Daoy (cell line): ENCODE measurements at regions not wholly inside any gene's neighbourhood (a gene's known extent, or its start where the extent isn't known, plus 50 kb on each side); places are given as distances from the start of the nearest gene placed in this dataset.
"Not testable (repeated sequence)": the region's sequence is repeated elsewhere in the genome, so short reads cannot be mapped to it uniquely, and the experiment has no call there.

Source experiments
- DNase-seq: peaks from one replicate; pipeline ENCODE4 v3.0.0-alpha.2; 2015; ENCODE audit warnings: low read depth

DNA sequence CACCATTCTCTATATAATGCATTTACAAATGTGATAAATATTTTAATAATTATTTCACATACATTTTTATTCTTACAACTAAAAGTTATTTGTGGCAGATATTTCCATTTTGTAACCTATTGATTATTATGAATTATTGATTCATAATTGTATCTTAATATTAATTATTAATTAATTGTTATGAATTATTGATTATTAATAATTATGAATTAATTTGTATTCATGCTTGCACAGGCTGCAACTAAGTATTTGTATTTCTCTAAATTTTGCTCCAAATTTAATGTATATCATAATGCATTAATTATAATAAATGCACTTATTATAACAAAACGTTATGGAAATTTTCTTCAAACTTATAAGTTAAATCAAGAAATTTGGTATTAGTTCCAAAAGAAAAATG, 929.7 kb downstream of the PCDH7 start:
- DNase-seq = no peak

DNA sequence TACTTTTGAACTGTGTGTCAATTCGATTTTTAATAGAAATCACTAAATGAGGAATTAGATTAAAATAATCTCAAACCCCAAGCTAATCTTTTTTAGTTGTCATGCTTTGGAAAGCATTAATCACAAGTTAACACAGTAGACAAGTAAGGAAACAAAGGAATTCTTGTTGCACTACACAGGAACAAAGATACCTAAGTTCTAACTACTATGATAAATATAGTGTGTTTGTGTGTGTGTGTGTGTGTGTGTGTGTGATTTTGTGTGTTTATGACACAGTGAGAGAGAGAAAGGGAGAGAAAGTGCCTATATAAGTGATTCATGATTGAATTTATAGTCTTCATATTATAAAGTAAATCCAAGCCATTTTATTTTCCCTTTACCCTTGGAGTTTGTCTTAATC, 931.4 kb downstream of the PCDH7 start:
- no peak for DNase-seq

DNA sequence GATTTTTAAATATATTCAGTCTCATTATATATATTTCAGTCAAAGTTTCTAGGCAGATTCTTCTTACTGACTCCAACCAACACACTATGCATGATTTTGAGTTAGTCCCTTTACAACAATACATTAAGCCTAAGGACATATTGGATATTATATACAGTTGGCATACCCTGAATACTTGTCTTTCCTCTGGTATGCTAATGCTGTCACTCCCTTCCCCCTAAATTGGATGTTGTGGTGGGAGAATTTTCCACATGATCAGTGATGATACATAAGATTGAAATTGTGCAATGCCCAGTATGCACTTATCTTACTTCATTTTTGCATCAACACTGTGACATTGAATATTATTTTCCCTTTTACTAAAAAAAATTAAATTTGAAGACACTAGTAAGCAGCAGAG, 935.2 kb downstream of the PCDH7 start:
- no peak for DNase-seq

DNA sequence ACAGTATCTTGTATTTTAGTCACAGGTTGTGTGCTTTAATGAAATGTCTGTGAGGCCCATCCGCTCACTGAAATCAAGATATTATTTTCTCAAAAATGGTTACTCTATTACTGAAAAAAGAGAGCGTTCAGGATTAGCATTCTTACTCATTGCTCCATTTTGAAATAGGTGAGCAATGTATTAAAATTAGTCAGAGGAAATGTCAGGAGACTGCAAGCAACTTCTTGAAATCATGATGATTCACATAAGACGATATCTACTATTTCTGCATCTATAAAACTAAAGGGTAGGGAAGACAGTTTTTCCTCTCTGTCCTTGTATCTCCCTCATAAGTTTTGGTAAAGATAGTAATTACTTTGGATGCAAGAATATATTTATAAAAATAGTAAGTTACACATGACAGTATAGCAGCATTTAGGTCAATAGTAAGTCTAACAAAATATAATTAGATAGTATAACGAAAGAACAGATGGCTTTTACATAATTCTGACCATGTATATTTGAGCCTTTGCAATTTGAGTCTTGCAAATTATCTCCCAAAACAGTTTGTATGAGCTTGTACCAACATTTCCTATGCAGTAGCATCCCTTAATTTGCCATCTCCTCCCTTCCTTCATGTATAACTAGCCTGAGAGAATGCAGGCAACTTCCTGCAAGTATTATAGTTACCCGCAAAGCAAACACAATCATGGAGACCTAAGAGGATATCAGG, 937.8 kb downstream of the PCDH7 start:
- no peak for DNase-seq

DNA sequence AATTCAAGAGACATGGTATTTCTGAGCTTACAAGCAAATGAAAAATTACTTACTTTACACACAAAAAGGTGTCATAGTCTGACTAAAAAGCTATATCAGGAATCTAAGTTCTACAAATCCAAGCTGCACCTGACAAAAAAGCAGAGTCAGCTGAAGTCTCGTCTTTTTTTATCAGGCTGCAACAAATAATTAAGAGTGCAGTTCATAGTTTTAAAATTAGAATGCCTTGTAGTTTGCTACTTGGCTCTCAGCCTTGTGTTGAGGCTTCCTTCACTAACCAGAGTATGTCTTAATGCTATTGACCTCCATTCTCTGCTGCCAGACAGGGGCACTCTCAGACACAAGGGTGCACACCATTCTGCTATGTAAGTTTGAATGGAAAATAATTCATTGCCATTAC, 940.7 kb downstream of the PCDH7 start:
- no peak for DNase-seq

DNA sequence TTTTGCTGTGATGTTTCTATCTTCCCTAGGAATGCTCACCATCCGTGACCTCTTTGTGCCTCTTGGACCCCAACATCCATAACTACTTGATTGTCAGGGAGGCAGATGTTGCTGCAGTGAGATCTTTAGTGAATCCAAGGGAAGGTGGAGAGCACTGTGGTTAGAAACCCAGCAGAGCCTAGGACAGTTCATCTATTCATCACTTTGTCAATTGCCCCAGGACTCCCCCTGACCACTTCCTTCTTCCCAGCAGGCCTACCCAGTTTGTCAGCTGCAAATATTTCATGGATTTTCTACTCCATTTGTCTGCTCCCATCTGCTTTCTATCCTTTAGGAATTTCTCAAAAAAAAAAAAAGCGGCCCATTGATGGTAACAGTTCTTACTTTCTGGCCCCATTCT, 942.8 kb downstream of the PCDH7 start:
- no peak for DNase-seq

DNA sequence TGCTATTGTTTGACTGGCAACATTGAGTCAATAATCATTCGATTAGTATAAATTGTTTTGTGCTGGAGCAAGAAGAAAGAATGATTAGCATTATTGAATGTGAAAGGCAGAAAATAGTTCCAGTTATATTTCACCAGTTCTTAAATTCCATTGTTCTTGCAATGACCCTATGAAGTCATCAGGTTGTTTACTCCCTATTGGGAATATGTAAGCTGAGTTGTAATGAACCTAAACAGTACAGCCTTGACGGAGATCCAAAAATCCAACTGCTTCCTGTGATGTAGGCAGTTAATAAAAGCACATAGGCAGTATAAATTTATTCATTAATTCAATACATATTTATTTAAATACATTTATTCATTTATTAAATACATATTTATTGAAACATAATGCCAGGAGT, 947.5 kb downstream of the PCDH7 start:
- DNase-seq = no peak

DNA sequence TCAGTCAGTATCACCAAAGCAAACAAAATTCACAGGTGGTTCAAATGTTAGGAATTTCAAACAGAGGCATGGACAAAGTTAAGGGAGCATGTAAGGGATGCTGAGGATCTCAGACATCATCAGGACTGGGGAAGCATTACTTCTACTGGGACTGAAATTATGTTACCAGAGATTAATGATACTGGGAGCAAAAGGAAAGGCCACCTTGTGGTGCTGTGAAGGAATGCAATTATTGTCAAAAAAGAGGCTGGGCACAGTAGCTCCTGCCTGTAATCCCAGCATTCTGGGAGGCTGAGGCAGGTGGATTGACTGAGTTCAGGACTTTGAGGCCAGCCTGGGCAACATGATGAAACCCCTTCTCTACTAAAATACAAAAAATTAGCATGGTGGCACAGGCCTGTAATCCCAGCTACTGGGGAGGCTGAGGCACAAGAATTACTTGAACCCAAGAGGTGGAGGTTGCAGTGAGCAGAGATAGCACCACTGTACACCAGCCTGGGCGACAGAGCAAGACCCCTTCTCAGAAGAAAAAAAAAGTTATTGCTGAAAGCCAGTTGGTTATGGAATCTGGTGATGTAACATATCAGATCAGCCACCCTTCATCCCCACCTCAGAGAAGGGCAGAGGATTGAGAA, 954.3 kb downstream of the PCDH7 start:
- DNase-seq = no peak

DNA sequence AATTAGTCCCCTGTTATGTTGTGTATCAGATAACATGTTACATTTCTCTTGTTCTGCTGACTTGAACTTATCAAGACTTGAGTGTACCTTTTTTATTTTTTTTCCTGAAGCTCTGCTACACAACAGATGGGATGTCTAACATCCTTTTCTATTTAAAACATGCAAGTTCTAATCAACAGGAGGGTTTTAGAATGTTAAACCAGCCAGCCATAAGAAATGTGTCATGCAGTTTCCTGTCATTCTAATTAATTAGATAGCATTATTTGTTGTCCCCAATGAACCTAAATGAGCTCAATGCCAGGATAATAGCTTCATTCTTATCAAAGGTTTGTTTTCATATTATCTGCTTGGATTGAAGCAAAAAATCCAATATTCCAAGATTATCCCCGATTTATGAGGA, 958.2 kb downstream of the PCDH7 start:
- no peak for DNase-seq

DNA sequence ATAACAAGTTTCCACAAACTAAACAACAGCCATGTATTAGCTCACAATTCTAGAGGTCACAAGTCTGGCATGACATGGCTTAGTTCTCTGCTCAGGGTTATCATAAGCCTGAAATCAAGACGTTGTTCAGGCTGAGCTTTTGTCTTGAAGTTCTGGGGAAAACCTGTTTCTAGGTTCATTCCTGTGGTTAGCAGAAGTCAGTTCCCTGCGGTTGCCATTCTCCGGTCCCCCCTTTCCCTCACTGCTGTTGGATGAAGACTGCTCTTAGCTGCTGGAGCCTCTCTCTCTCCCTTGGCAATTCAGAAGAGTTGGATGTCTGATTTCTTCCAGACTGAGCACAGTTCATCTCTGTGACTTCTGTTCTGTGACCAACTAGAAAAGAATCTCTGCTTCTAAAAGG, 962.6 kb downstream of the PCDH7 start:
- DNase-seq = no peak

DNA sequence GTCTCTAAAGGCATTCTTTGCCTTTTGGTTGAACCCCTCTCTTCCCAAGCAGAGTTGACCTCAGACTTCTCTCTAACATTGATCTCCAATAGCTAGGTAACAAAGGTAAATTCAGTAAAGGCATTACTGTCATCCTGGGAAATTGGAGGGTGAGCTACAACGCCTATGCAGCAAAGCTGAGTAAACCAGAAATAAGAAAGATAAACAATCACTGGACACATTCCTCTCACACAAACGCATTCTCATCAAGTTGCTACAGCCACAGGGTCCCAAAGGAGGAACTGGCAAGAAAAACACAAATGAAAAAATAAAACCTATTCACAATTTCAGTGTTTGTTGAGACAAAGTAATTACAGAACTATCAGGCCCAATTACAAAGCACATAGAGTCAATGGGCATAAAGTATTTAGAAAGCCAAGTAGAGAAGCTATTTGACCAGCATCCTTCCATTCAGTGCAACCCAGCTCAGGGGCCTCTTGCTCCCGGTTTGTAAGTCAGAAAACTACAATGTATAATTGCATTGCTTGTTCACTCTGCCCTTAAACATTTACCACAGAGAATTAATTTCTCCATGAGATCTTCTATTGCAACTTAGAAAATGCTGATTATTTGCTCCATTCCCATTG, 967.7 kb downstream of the PCDH7 start:
- no peak for DNase-seq

DNA sequence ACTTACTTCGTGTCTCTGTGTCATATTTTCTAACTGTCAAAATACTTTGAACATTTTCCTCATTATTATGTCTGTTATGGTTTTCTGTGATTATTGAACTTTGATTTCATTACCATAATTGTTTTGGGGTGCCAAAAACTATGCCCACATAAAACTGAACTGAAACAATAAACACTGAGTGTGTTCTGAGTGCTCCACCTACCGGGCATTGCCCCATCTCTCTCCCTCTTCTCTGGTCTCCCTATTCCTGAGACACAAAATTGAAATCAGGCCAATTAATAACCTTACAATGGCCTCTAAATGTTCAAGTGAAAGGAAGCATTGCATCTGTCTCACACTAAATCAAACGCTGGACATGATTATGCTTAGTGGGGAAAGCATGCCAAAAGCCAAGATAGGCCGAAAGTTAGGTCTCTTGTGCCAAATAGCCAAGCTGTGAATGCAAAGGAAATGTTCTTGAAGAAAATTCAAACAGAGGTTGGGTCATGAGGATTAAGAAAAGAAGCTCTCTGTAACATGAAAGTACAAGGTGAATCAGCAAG, 972.3 kb downstream of the PCDH7 start:
- DNase-seq = no peak

DNA sequence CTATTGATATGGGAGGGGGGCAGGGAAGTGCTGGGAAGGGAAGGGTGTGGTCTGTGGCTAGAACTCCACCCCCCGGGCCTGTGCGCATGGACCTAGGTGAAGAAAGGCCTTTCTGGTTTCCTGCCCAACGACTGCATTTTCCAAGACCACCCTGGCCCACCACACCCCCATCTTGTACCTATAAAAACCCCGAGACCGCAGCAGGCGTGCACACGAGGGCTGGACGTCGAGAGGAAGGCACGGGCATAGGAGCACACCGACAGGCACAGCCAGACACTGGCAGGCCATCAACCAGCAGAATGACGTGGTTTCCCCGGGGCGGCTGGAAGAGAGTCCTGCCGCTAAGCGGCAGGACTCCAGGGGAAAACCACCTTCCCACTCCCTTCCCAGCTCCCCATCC, 981.1 kb downstream of the PCDH7 start:
- no peak for DNase-seq

DNA sequence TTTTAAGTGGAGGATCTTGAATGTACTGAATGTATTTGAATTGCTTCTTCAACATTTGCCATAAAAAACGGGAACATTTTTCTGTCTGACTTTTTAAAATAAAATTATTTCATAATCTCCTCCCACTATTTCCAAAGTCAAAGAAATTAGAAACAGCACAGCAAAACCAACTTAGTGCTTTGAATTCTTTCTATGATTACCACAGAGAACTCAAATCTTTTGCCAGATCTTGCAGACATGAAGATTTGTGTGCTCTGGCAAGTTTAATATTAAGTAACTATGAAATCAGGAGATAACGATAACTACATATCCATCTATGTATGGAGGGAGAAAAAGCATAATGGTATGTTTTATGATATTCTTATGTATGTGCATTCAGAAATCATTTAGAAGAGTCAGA, 982.2 kb downstream of the PCDH7 start:
- no peak for DNase-seq

DNA sequence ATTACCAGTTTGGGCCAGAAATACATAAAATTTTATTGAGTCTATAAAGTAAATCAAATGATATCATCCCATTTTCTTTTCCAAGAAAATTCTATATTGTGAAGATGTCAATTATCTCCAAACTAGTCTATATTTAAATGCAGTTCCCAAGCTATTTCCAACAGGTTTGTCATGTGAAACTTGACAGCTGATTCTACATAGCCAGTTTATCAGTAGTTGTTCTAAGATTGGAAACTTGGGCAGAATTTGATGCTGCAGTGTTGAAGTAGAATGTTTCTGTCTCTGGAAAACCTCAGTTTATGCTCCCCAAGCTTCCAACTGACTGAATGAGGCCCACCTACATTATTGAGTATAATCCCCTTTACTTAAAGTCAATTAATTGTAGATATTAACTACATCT, 994.1 kb downstream of the PCDH7 start:
- no peak for DNase-seq

DNA sequence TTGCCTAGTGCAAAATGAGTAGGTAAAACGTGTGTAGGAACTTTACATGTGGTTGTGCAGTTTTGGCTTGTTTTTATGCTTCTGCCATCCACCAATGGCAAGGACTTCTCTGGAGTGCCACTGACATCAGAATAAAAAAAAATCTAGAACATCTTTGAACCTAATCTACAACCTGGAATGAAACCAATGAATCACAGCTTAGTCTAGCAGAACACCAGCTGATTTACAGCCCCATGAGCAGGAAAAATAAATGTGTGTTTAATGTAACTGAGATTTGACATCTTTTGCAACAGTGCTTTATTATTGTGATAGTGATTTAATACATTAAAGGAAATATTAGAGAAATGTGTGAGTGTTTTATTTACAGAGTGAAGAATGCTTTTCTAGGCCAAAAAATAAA, 995.1 kb downstream of the PCDH7 start:
- no peak for DNase-seq

DNA sequence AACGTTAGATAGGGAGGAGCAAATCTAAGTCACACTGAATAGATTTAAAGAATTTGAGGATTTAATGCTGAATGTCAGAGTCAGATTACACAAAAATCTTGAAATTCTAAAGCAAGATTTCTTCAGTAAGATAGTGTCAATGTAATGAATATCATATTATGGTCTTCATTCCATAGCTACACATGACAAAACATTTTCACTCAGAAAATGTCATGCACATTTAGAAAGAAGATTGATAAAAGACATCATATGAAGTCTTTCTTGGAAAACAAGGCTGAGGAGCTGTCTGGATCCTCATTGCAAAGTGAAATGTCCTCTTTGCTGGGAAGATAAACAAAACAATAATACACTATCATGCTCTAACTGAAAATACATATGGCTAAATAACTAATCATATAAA, 1006.9 kb downstream of the PCDH7 start:
- no peak for DNase-seq

DNA sequence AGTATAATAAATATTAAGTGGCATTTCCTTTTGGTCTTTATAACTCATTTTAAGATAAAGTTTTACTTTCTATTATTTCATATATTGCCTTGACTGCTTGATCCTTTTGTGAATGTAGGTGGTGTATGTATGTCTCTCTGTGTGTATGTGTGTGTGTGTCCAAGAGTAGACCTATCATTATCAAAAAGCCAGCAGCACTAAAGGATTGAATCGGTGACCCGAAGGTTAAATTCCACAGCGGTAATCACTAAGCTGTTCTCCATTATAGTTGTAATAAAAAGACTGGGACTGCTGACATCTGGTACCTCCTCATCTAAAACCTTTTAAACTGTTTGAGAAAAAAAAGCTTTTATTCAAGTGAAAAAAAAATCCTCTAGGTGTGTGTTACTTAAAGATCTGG, 1014.8 kb downstream of the PCDH7 start:
- no peak for DNase-seq

DNA sequence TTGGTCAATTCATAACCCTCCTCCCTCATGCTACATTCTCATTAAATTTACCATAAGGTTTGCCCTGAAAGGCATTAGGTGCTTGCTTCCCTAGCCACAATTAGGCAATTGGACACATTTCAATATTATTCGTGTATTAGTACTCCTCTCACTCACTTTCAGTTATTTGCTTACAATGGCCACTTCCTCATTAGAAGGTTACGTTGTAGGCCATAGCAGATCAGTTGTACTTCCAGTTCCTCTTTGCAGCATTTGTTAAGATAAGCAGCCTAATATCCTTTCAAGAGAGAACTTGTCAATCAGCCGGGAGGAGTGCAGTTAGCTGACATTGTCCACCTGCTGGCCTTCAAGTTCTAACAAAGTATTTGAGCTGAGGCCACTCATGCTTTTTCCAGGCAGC, 1017.2 kb downstream of the PCDH7 start:
- DNase-seq = no peak

DNA sequence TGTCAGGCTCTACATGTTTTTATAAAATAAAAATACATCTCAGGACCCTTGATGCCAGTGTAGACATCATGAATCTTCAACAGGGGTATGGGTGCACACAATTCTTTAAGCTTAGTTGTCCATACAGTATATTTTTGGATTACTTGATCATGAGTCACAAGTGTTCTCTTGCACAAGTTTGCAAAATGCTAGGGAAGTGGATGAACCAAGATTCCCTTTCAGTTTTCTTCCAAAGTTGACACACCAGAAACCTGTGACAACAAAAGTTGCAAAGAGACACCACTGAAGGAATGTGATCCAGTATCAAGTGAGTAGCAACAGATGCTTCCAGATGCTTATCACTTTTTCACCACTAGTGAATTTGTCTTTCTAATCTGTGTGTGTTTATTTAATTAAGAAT, 1021.2 kb downstream of the PCDH7 start:
- DNase-seq = no peak

DNA sequence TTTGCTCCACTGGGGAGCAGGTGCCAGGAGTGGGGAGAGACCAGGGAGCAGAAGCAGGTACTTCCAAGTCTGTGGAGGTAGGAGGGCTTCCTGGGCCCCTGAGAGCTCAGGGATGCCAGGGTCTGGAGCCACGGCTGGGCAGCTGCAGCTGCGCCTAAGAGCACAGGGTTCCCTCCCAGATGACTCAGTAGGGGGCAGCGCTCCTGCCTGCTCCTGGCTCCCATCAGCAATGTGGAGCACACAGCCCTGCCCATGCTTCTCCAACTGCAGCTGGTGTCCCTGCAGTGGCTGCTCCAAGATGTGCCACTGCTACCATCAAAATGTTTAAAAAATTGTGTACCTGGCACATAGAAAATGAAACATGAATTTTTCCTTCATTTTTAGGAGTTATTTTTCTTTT, 1028.2 kb downstream of the PCDH7 start:
- no peak for DNase-seq

DNA sequence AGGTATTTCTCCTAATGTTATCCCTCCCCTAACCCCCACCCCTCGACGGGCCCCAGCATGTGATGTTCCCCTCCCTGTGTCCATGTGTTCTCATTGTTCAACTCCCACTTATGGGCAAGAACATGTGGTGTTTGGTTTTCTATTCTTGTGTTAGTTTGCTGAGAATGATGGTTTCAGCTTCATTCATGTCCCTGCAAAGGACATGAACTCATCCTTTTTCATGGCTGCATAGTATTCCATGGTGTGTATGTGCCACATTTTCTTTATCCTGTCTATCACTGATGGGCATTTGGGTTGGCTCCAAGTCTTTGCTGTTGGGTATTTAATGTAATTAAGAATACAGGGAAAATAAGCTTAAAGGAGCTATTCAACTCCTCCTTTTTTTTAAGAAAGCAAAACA, 1030.4 kb downstream of the PCDH7 start:
- not testable (repeated sequence) for DNase-seq

DNA sequence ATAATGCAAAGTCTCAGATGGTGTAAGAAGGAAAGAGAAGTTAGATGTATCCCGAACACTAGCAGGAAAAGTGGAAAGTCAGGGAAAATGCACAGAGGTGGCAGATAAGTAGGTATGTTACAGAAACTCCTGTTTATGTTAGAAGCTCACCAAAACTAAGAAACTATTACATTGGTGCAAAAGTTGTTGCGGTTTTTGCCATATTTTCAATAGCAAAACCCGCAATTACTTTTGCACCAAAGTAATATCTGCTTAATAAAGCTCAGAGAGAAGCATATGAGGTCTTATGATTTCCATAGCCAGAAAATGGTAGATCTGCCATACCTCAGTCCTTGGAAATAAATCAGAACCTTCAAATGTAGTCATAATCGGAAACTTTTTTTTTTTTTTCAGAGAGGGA, 1035.6 kb downstream of the PCDH7 start:
- DNase-seq = no peak
